ENCODE measurements at regions not wholly inside any gene's neighbourhood (a gene's known extent, or its start where the extent isn't known, plus 50 kb on each side); places are given as distances from the start of the nearest gene placed in this dataset.

DNA sequence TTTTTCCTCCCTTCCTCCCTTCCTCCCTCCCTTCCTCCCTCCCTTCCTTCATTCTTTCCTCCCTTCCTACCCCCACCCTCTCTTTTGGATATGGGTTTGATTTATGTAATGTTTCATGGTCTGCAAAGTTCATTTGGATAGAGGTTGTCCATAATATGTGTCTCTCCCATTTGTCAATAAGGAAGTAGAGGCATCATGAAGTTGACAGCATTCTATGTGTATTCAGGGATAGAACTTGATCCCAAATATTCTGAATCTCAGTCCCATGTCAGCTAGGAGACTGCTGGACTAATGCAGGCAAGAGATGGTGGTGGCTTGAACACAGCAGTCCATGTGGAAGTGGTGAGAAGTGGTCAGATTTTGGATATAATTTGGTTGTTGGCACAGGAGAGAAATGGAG is 90.7 kb upstream of the SLC6A6 start:
- CTCF ChIA-PET = no interaction called here
- POLR2A ChIA-PET (ENCODE audit: low non-redundant PET) = no interaction called here
- H3K27ac ChIP-seq = no peak overlapping the region
- TF ChIP-seq, protein P1, sequence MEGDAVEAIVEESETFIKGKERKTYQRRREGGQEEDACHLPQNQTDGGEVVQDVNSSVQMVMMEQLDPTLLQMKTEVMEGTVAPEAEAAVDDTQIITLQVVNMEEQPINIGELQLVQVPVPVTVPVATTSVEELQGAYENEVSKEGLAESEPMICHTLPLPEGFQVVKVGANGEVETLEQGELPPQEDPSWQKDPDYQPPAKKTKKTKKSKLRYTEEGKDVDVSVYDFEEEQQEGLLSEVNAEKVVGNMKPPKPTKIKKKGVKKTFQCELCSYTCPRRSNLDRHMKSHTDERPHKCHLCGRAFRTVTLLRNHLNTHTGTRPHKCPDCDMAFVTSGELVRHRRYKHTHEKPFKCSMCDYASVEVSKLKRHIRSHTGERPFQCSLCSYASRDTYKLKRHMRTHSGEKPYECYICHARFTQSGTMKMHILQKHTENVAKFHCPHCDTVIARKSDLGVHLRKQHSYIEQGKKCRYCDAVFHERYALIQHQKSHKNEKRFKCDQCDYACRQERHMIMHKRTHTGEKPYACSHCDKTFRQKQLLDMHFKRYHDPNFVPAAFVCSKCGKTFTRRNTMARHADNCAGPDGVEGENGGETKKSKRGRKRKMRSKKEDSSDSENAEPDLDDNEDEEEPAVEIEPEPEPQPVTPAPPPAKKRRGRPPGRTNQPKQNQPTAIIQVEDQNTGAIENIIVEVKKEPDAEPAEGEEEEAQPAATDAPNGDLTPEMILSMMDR (conservative IDR thresholded peaks at IDR 0.05; ENCODE audit: low read depth) = no peak
- no peak for DNase-seq (ENCODE audit: low spot score)

DNA sequence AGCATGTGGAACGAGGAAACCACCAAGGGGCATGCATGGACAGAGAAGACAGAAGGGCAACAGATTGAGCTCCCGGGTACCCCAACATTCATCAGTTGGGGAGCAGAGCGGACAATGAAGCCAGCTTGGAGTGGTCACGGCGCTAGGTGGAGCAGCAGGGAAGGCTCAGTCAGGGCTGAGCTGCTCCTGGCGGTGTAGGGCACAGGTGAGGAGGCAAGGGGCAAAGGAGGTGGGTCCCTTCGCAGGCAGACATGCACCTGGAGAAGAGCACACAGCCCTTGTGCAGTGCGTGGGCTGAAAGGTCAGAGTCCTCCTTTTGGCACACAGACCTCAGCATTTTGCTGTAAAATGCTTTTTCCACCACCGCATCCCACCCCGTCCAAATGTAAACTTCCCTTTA is 90.0 kb upstream of the SLC6A6 start:
- no peak overlapping the region for H3K27ac ChIP-seq
- ChIA-PET CTCF (no interaction called here), POLR2A (ENCODE audit: low non-redundant PET) (no interaction called here)
- no peak for DNase-seq (ENCODE audit: low spot score)
- TF ChIP-seq, protein P1 (conservative IDR thresholded peaks at IDR 0.05; ENCODE audit: low read depth) = no peak

DNA sequence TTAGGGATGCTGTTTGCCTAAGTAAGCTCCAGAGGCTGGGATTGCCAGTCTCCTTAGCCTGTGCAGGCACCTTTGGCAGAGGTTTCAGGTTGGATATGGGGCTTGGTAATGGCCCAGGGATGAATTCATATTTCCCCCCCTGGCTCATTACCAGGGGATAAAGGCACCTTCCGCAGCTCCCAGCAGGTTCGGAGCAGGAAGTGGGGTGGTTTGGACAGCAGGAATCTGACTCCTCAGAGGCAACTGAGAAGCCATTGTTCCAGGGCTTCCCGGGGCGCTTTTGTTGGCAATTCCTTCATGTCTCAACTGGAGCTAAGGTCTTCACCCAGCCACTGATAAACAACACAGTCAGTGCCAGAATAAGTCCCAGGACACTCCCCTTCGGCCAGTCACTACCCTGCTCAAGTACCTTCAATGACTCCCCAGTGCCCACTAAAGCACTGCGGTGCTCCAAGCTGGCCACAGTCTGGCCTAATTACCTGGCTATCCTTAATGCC is 85.3 kb upstream of the SLC6A6 start:
- ChIA-PET CTCF (no interaction called here), POLR2A (ENCODE audit: low non-redundant PET) (no interaction called here)
- TF ChIP-seq, protein P1 (conservative IDR thresholded peaks at IDR 0.05; ENCODE audit: low read depth) = no peak
- H3K27ac ChIP-seq = no peak overlapping the region
- DNase-seq (ENCODE audit: low spot score) = no peak

DNA sequence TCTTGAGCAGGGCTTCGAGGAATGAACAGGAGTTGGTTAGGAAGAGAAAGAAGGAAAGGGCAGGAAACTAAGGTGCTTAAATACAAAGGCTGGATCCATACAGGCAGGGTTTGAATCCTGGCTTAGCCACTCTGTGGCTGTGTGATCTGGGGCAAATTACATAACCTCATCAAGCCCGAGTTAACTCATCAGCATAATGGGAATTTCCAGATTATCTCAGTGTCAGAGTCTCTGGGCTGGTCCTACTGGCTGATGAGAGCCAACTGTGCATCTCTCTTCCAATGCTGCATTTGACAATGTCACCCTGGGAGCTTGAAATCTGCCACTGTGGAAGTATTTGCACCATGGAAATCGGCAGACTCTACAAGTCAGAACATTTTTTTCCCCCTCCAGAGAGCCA is 83.8 kb upstream of the SLC6A6 start:
- POLR2A ChIA-PET (ENCODE audit: low non-redundant PET) = no interaction called here
- TF ChIP-seq, protein P1 (conservative IDR thresholded peaks at IDR 0.05; ENCODE audit: low read depth) = no peak

DNA sequence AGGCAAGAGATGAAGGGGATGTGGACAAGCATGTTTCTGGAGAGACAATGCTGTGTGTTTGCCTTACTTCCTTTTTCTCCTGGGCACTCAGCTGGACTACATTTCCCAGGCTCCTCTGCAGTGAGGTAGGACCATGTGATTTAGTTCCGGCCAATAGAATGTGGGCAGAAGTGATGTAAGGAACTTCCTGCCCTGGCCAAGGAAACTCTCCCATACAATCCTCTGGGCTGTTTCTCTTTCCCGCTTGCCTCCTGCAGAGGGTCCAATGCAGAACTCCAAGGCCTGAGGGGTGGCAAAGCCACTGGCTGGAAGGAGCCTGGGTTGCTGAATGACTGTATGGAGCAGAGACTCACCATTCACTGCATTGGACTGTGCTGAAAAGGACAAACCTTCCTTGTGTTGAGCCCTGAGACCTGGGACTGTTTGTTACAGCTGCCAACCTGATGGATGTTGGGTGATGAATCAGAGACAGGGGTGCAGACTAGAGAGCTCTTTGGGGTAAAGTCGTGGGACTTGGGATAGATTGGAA is 82.7 kb upstream of the SLC6A6 start:
- peak; percentile 72 for DNase-seq (ENCODE audit: low spot score)
- ChIA-PET CTCF (no interaction called here), POLR2A (ENCODE audit: low non-redundant PET) (no interaction called here)
- no peak overlapping the region for H3K27ac ChIP-seq
- TF ChIP-seq, protein P1 (conservative IDR thresholded peaks at IDR 0.05; ENCODE audit: low read depth) = no peak

More for the DNA sequence above, 83.8 kb upstream of the SLC6A6 start:
- H3K27ac ChIP-seq = no peak overlapping the region
- CTCF ChIA-PET = interaction anchor here (0.6 kb wide), 1 partner anchor 134 kb away, joined by 3 read pairs; no protein-coding TSS in a partner anchor
- no peak for DNase-seq (ENCODE audit: low spot score)

DNA sequence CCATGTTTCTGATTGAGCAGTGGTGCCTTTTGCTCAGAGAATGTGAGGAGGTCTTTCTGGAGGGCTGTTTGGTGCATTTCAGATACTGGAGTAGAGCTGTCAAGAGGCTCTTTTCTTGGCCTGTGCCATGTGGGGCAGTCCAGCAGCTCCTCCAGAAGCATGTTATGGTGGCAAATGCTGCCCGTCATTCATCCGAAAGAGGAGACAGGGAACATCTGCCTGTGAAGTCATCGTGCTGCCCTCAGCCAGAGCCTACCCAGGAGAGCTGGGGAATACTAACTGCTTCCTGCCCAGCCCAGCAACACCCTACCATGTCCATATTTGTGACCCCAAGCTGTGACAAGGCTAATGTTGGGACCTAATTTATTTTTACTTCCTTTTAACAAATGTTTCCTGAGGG is 82.2 kb upstream of the SLC6A6 start:
- POLR2A ChIA-PET (ENCODE audit: low non-redundant PET) = no interaction called here
- DNase-seq (ENCODE audit: low spot score) = no peak
- CTCF ChIA-PET = no interaction called here
- TF ChIP-seq, protein P1 (conservative IDR thresholded peaks at IDR 0.05; ENCODE audit: low read depth) = no peak
- H3K27ac ChIP-seq = no peak overlapping the region

Data from RWPE1 (cell line).